ENCODE measurements at regions not wholly inside any gene's neighbourhood (a gene's known extent, or its start where the extent isn't known, plus 50 kb on each side); places are given as distances from the start of the nearest gene placed in this dataset.

GRCh38 chr5:67978171-67978570, 237.4 kb upstream of the PIK3R1 start:
- Histone ChIP-seq H3K9ac (no peak overlapping the region), H3K27me3 (no peaks in the 10 kb centered on the region), H3K36me3 (no peaks in the 10 kb centered on the region), H3K4me3 (no peak overlapping the region), H3K27ac (no peak overlapping the region), H3K4me1 (peaks cover 21% of the 10 kb centered on the region), H3K4me2 (no peak overlapping the region), H4K20me1 (no peaks in the 10 kb centered on the region), H3K9me3 (no peaks in the 10 kb centered on the region)
- TF ChIP-seq Cebpa-rat (IDR thresholded peaks at IDR 0.05), result no peak

- Histone ChIP-seq H3K9ac (no peak overlapping the region), H3K27me3 (no peaks in the 10 kb centered on the region), H3K4me2 (peak overlapping the region; percentile 53), H4K20me1 (no peaks in the 10 kb centered on the region), H3K9me3 (no peaks in the 10 kb centered on the region), H3K27ac (0 out of 2 replicates have a peak overlapping the region, but pooled peaks have one; percentile 19), H3K4me3 (no peak overlapping the region), H3K36me3 (no peaks in the 10 kb centered on the region), H3K4me1 (peaks cover 18% of the 10 kb centered on the region)
- TF ChIP-seq Cebpa-rat (IDR thresholded peaks at IDR 0.05), result no peak
Measured at GRCh38 chr5:67976891-67977601, 238.5 kb upstream of the PIK3R1 start.

- H3K27ac ChIP-seq, result 0 out of 2 replicates have a peak overlapping the region, but pooled peaks have one; percentile 10
- no peaks in the 10 kb centered on the region for H3K9me3 ChIP-seq
- TF ChIP-seq Cebpa-rat (IDR thresholded peaks at IDR 0.05), result no peak
- H3K4me1 ChIP-seq, result peaks cover 18% of the 10 kb centered on the region
- no peak overlapping the region for H3K4me3 ChIP-seq
- no peaks in the 10 kb centered on the region for H3K27me3 ChIP-seq
- no peaks in the 10 kb centered on the region for H3K36me3 ChIP-seq
- H4K20me1 ChIP-seq, result no peaks in the 10 kb centered on the region
- H3K9ac ChIP-seq, result no peak overlapping the region
- peak overlapping the region; percentile 53 for H3K4me2 ChIP-seq
Measured at GRCh38 chr5:67976181-67976580, 239.4 kb upstream of the PIK3R1 start.

- Histone ChIP-seq H4K20me1 (no peaks in the 10 kb centered on the region), H3K27ac (no peak overlapping the region), H3K9me3 (no peaks in the 10 kb centered on the region), H3K27me3 (no peaks in the 10 kb centered on the region), H3K4me1 (peaks cover 18% of the 10 kb centered on the region), H3K4me2 (no peak overlapping the region), H3K4me3 (no peak overlapping the region), H3K9ac (no peak overlapping the region), H3K36me3 (no peaks in the 10 kb centered on the region)
- TF ChIP-seq Cebpa-rat (IDR thresholded peaks at IDR 0.05), result no peak
Measured at GRCh38 chr5:67974471-67974870, 241.1 kb upstream of the PIK3R1 start.

GRCh38 chr5:67974054-67974453, 241.5 kb upstream of the PIK3R1 start:
- Histone ChIP-seq H3K27ac (no peak overlapping the region), H3K27me3 (no peaks in the 10 kb centered on the region), H3K9me3 (no peaks in the 10 kb centered on the region), H3K4me2 (no peak overlapping the region), H4K20me1 (no peaks in the 10 kb centered on the region), H3K4me3 (no peak overlapping the region), H3K36me3 (no peaks in the 10 kb centered on the region), H3K9ac (no peak overlapping the region), H3K4me1 (peaks cover 18% of the 10 kb centered on the region)
- no peak for TF ChIP-seq Cebpa-rat (IDR thresholded peaks at IDR 0.05)

GRCh38 chr5:67971971-67972821, 243.4 kb upstream of the PIK3R1 start:
- Histone ChIP-seq H3K4me3 (no peak overlapping the region), H3K4me2 (no peak overlapping the region), H4K20me1 (no peaks in the 10 kb centered on the region), H3K27me3 (no peaks in the 10 kb centered on the region), H3K27ac (no peak overlapping the region), H3K9me3 (no peaks in the 10 kb centered on the region), H3K4me1 (peaks cover 12% of the 10 kb centered on the region), H3K9ac (no peak overlapping the region), H3K36me3 (no peaks in the 10 kb centered on the region)
- TF ChIP-seq Cebpa-rat (IDR thresholded peaks at IDR 0.05), result no peak

DNA sequence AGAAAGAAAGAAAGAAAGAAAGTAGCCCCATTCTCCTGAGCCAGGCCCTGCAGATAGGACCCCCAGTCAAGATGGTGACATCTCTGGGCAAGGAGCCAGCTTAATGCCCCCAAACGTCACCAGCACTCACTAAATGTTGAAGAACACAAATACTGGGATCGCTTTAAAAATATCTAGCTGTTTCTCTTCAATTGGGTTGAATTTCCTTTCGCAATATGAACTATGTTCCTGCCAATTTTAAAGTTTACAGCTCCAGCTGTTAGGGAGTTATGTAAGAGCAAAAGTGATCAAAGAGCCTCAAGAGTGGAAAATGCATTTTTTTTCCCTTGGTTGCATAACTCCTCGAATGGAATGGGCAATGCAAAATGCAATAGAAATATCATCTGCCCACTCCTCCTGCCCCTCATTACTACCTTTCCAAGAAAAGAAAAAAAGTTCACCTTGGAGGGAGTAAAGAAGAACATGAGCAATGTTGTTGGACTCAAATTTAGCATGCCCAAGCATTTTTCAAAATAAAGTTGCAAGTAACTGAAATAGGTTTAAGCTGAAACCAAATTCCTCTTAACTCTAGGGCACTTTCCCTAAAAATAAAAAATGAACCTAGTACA, 244.2 kb upstream of the PIK3R1 start:
- peaks cover 3% of the 10 kb centered on the region for H3K4me1 ChIP-seq
- no peak overlapping the region for H3K9ac ChIP-seq

DNA sequence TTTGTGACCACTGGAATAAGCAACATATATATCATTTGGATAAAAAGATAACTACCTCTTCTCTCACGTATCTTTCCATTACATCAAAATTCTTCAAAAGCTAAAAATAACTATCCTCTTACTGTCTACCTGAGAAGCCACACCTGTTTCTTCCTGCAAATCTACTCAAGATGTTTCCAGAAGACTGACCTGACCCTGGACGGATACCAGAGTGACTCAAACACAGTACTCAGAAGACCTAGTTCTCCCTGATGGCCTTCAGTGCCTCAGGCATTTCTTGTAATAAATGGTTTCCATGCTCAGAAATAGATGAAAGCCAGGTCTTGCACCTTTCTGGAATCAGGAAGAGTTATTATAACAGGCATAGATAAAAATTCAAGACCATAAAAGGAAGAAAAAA, 245.9 kb upstream of the PIK3R1 start:
- H3K9ac ChIP-seq, result no peak overlapping the region
- no peak overlapping the region for H3K4me3 ChIP-seq
- H3K9me3 ChIP-seq, result no peaks in the 10 kb centered on the region
- no peaks in the 10 kb centered on the region for H3K4me1 ChIP-seq
- no peak for TF ChIP-seq Cebpa-rat (IDR thresholded peaks at IDR 0.05)
- no peaks in the 10 kb centered on the region for H4K20me1 ChIP-seq
- H3K27me3 ChIP-seq, result no peaks in the 10 kb centered on the region
- H3K27ac ChIP-seq, result no peak overlapping the region
- no peaks in the 10 kb centered on the region for H3K36me3 ChIP-seq
- H3K4me2 ChIP-seq, result no peak overlapping the region

More for the DNA sequence above, 244.2 kb upstream of the PIK3R1 start:
- H3K27ac ChIP-seq, result no peak overlapping the region
- no peaks in the 10 kb centered on the region for H3K9me3 ChIP-seq
- no peaks in the 10 kb centered on the region for H3K27me3 ChIP-seq
- no peaks in the 10 kb centered on the region for H3K36me3 ChIP-seq
- no peak for TF ChIP-seq Cebpa-rat (IDR thresholded peaks at IDR 0.05)
- H4K20me1 ChIP-seq, result no peaks in the 10 kb centered on the region
- H3K4me3 ChIP-seq, result no peak overlapping the region
- H3K4me2 ChIP-seq, result no peak overlapping the region

DNA sequence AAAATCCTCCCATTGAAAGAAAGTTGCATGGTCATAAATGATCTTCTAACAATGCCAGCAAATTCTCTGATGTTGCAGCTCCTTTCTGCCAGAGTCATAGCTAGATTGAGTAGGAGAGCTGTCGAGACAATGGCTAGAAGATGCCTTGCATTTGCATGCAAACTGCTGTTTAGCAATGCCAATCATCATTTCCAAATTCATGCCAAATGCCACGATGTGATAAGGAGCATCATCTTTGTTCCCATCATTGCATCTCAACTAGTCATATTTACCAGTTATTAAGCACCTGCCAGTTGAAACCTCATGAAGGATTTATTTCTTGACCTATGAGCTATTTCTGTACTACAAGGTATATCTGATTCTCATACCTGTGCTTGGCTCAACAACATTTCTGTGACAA, 246.4 kb upstream of the PIK3R1 start:
- H3K9me3 ChIP-seq, result no peaks in the 10 kb centered on the region
- H3K4me2 ChIP-seq, result no peak overlapping the region
- no peaks in the 10 kb centered on the region for H3K27me3 ChIP-seq
- H3K4me1 ChIP-seq, result no peaks in the 10 kb centered on the region
- no peak overlapping the region for H3K4me3 ChIP-seq
- no peaks in the 10 kb centered on the region for H3K36me3 ChIP-seq
- no peak for TF ChIP-seq Cebpa-rat (IDR thresholded peaks at IDR 0.05)
- H3K9ac ChIP-seq, result no peak overlapping the region
- H4K20me1 ChIP-seq, result no peaks in the 10 kb centered on the region
- H3K27ac ChIP-seq, result no peak overlapping the region

DNA sequence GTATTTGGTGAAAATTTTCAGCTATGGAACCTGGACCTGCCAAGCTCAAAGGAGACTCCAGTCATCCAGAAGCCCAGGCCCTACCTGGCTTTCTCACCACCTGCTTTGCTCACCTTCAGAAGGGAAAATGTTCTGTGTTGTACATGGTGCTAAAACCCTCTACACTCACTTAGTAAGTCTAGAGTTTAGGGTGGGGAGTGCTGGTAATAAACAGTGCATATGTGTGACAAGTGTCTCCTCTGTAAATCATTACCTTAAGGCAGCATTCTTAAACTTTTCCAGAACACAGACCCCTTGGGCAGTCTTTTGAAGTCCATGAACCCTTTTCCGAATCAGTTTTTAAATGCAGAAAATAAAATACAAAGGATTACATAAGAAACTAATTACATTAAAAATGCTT, 248.8 kb upstream of the PIK3R1 start:
- no peak overlapping the region for H3K4me3 ChIP-seq
- no peak overlapping the region for H3K27ac ChIP-seq
- no peaks in the 10 kb centered on the region for H3K36me3 ChIP-seq
- H3K9ac ChIP-seq, result no peak overlapping the region
- TF ChIP-seq Cebpa-rat (IDR thresholded peaks at IDR 0.05), result no peak
- no peaks in the 10 kb centered on the region for H3K9me3 ChIP-seq
- no peaks in the 10 kb centered on the region for H4K20me1 ChIP-seq
- H3K4me2 ChIP-seq, result no peak overlapping the region
- no peaks in the 10 kb centered on the region for H3K27me3 ChIP-seq
- no peaks in the 10 kb centered on the region for H3K4me1 ChIP-seq

Measured in BLaER1 (cell line).